GM12878 (cell line): ENCODE measurements at regions not wholly inside any gene's neighbourhood (a gene's known extent, or its start where the extent isn't known, plus 50 kb on each side); places are given as distances from the start of the nearest gene placed in this dataset.

Experiments
- BHLHE40 ChIP-seq, 2 experiments: fragments of 450-650 bp in 1 of 2; IDR thresholded peaks; 2 replicates each; pipeline ENCODE4 v1.6.1; 2011 to 2017; ENCODE audit warnings: low read depth in 2 of 2, borderline replicate concordance in 1 of 2, improper control_type of control experiment in 1 of 2, low read length in 1 of 2, mild to moderate bottlenecking in 1 of 2
- BRCA1 ChIP-seq: IDR thresholded peaks from 2 replicates; pipeline ENCODE4 v1.6.1; 2011; ENCODE audit warnings: low read depth, low read length, improper control_type of control experiment
- E4F1 ChIP-seq: fragments of 450-650 bp; IDR thresholded peaks from 2 replicates; pipeline ENCODE4 v1.6.1; 2018; ENCODE audit warnings: borderline replicate concordance, mild to moderate bottlenecking; ENCODE audit not compliant: partially characterized antibody
- EP300 ChIP-seq, 2 experiments: fragments of 150-350 bp in 1 of 2; IDR thresholded peaks; 2 replicates each; pipeline ENCODE4 v1.6.1; 2011 to 2012; ENCODE audit warnings: low read depth in 2 of 2, low read length in 2 of 2, borderline replicate concordance in 1 of 2, improper control_type of control experiment in 1 of 2, inconsistent platforms in 1 of 2; ENCODE audit not compliant: control insufficient read depth in 1 of 2
- ESRRA ChIP-seq: IDR thresholded peaks from 2 replicates; pipeline ENCODE4 v1.6.1; 2012; ENCODE audit warnings: mild to moderate bottlenecking, low read length, improper control_type of control experiment
- PAX5 ChIP-seq: IDR thresholded peaks from 2 replicates; pipeline ENCODE4 v1.6.1; 2011; ENCODE audit warnings: low read depth, low read length, borderline replicate concordance
- POLR2A ChIP-seq: IDR thresholded peaks from 2 replicates; pipeline ENCODE4 v1.6.1; 2011; ENCODE audit warnings: low read depth, mild to moderate bottlenecking, low read length
- SUPT20H ChIP-seq: IDR thresholded peaks from 2 replicates; pipeline ENCODE4 v1.6.1; 2011; ENCODE audit warnings: low read depth, mild to moderate bottlenecking, low read length, moderate library complexity, borderline replicate concordance; ENCODE audit not compliant: control insufficient read depth
- TF ChIP-seq, protein P1 (sequence below): IDR thresholded peaks from 2 replicates; pipeline ENCODE4 v1.6.1; 2012; ENCODE audit warnings: low read length, inconsistent platforms
- TF ChIP-seq, protein P2 (sequence below): IDR thresholded peaks from 2 replicates; pipeline ENCODE4 v1.6.1; 2011; ENCODE audit warnings: low read depth, mild to moderate bottlenecking, low read length, moderate library complexity, borderline replicate concordance; ENCODE audit errors: extremely low read depth
- TF ChIP-seq, protein P3 (sequence below), 3 experiments: IDR thresholded peaks in 2 of 3; conservative IDR thresholded peaks in 1 of 3; 2 replicates each; pipeline ENCODE4 v1.5.1; 2011; ENCODE audit warnings: low read depth in 3 of 3, low read length in 3 of 3, mild to moderate bottlenecking in 3 of 3, control low read depth in 2 of 3, moderate library complexity in 2 of 3, inconsistent platforms in 1 of 3, mixed read lengths in 1 of 3; ENCODE audit not compliant: control insufficient read depth in 2 of 3, insufficient read depth in 1 of 3; ENCODE audit errors: extremely low read depth in 1 of 3
- TF ChIP-seq, protein P4 (sequence below): IDR thresholded peaks from 2 replicates; pipeline ENCODE4 v1.6.1; 2012; ENCODE audit warnings: mild to moderate bottlenecking, low read depth, low read length

DNA sequence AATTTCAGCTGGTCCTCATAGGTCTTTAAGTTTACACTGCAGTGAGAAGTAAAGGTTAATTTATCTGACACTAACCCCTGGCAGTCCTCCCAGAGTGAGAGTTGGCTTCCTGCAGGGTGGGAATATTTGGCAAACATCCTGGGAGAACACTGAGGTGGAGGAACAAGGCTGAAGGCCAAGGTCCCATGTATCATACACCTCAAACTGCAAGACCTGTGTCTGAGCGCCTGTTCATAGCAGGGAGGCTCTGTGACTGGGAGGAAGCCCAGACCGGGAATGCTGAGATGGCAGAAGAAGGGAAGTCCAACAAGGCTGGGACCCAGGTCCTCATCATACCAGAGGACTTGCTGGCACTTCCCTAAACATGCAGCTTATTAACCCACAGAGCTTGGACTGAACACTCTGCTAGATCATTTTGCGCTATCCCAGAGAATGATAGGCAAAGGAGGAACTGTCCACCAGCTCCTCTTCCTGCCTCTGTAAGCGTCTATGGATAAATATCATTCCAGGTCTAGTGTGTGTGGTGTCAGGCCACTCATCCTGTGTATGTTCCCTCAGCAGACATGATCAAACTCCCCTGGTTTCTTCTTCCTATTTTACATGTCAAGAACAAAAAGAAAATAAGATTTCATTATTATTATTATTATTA, 199.6 kb upstream of the CNOT2 start:
- TF ChIP-seq, protein P1, sequence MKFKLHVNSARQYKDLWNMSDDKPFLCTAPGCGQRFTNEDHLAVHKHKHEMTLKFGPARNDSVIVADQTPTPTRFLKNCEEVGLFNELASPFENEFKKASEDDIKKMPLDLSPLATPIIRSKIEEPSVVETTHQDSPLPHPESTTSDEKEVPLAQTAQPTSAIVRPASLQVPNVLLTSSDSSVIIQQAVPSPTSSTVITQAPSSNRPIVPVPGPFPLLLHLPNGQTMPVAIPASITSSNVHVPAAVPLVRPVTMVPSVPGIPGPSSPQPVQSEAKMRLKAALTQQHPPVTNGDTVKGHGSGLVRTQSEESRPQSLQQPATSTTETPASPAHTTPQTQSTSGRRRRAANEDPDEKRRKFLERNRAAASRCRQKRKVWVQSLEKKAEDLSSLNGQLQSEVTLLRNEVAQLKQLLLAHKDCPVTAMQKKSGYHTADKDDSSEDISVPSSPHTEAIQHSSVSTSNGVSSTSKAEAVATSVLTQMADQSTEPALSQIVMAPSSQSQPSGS = no peak
- no peak for TF ChIP-seq E4F1
- no peak for TF ChIP-seq PAX5
- TF ChIP-seq BRCA1 = no peak
- TF ChIP-seq, protein P2, sequence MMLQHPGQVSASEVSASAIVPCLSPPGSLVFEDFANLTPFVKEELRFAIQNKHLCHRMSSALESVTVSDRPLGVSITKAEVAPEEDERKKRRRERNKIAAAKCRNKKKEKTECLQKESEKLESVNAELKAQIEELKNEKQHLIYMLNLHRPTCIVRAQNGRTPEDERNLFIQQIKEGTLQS = no peak
- no peak for TF ChIP-seq ESRRA
- TF ChIP-seq, protein P3, sequence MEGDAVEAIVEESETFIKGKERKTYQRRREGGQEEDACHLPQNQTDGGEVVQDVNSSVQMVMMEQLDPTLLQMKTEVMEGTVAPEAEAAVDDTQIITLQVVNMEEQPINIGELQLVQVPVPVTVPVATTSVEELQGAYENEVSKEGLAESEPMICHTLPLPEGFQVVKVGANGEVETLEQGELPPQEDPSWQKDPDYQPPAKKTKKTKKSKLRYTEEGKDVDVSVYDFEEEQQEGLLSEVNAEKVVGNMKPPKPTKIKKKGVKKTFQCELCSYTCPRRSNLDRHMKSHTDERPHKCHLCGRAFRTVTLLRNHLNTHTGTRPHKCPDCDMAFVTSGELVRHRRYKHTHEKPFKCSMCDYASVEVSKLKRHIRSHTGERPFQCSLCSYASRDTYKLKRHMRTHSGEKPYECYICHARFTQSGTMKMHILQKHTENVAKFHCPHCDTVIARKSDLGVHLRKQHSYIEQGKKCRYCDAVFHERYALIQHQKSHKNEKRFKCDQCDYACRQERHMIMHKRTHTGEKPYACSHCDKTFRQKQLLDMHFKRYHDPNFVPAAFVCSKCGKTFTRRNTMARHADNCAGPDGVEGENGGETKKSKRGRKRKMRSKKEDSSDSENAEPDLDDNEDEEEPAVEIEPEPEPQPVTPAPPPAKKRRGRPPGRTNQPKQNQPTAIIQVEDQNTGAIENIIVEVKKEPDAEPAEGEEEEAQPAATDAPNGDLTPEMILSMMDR (IDR thresholded peaks at IDR 0.05 in 2 of 3, conservative IDR thresholded peaks at IDR 0.05 in 1 of 3; ENCODE audit: control insufficient read depth in 2 of 3, extremely low read depth in 1 of 3, insufficient read depth in 1 of 3, low read depth in 3 of 3, low read length in 3 of 3) = no peak
- TF ChIP-seq POLR2A = no peak
- TF ChIP-seq EP300 (IDR thresholded peaks at IDR 0.05; ENCODE audit: borderline replicate concordance in 1 of 2, control insufficient read depth in 1 of 2, low read depth in 2 of 2, low read length in 2 of 2) = no peak
- no peak for TF ChIP-seq SUPT20H
- TF ChIP-seq BHLHE40 (IDR thresholded peaks at IDR 0.05; ENCODE audit: borderline replicate concordance in 1 of 2, low read depth in 2 of 2, low read length in 1 of 2) = no peak
- TF ChIP-seq, protein P4, sequence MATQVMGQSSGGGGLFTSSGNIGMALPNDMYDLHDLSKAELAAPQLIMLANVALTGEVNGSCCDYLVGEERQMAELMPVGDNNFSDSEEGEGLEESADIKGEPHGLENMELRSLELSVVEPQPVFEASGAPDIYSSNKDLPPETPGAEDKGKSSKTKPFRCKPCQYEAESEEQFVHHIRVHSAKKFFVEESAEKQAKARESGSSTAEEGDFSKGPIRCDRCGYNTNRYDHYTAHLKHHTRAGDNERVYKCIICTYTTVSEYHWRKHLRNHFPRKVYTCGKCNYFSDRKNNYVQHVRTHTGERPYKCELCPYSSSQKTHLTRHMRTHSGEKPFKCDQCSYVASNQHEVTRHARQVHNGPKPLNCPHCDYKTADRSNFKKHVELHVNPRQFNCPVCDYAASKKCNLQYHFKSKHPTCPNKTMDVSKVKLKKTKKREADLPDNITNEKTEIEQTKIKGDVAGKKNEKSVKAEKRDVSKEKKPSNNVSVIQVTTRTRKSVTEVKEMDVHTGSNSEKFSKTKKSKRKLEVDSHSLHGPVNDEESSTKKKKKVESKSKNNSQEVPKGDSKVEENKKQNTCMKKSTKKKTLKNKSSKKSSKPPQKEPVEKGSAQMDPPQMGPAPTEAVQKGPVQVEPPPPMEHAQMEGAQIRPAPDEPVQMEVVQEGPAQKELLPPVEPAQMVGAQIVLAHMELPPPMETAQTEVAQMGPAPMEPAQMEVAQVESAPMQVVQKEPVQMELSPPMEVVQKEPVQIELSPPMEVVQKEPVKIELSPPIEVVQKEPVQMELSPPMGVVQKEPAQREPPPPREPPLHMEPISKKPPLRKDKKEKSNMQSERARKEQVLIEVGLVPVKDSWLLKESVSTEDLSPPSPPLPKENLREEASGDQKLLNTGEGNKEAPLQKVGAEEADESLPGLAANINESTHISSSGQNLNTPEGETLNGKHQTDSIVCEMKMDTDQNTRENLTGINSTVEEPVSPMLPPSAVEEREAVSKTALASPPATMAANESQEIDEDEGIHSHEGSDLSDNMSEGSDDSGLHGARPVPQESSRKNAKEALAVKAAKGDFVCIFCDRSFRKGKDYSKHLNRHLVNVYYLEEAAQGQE = no peak
